Gastrocnemius medialis (tissue), 4 donors: ENCODE measurements at regions not wholly inside any gene's neighbourhood (a gene's known extent, or its start where the extent isn't known, plus 50 kb on each side); places are given as distances from the start of the nearest gene placed in this dataset.

Experiments
- CTCF ChIP-seq, 5 experiments: fragments of 450-650 bp in 3 of 5; fragments of 200-600 bp in 2 of 5; sonication (generic) in 2 of 5; IDR thresholded peaks in 4 of 5; conservative IDR thresholded peaks in 1 of 5; 1 replicate in 4 of 5; 2 replicates in 1 of 5; pipeline ENCODE4 v1.5.1; 2016 to 2019; ENCODE audit warnings: antibody characterized with exemption in 5 of 5, mild to moderate bottlenecking in 3 of 5, moderate library complexity in 3 of 5
- POLR2A ChIP-seq, 2 donors: fragments of 450-650 bp; IDR thresholded peaks; one replicate each; pipeline ENCODE4 v1.6.1; 2017; ENCODE audit warnings: antibody characterized with exemption in 2 of 2, mild to moderate bottlenecking in 2 of 2, moderate library complexity in 2 of 2

- no peak for TF ChIP-seq POLR2A (IDR thresholded peaks at IDR 0.05)
- no peak for TF ChIP-seq CTCF (IDR thresholded peaks at IDR 0.05 in 4 of 5, conservative IDR thresholded peaks at IDR 0.05 in 1 of 5)
Measured at GRCh38 chr5:27855491-27855890, 817.1 kb upstream of the CDH9 start.
